H1 (cell line): ENCODE measurements at regions not wholly inside any gene's neighbourhood (a gene's known extent, or its start where the extent isn't known, plus 50 kb on each side); places are given as distances from the start of the nearest gene placed in this dataset.

Experiments
- CTCF ChIA-PET: fragments of 300-600 bp; sonication (Branson Sonifier 250); formaldehyde crosslinking; loops from one replicate; lab custom pipeline; 2021; ENCODE audit not compliant: partially characterized antibody; lab: Charles Lee
- POLR2A ChIA-PET: fragments of 300-600 bp; sonication (Branson Sonifier 250); formaldehyde crosslinking; loops from one replicate; lab custom pipeline; 2021; ENCODE audit warnings: inconsistent platforms; ENCODE audit not compliant: partially characterized antibody; lab: Charles Lee
- DNase-seq, 2 experiments: peaks; one replicate each; pipeline versions ENCODE4 v3.0.0 to v3.0.0-alpha.2; 2010 to 2022; ENCODE audit warnings: low spot score in 2 of 2, low read depth in 1 of 2, mixed read lengths in 1 of 2
- FAIRE-seq: peaks from 2 replicates; lab custom pipeline; 2011; peaks lifted over from hg19 to GRCh38; lab: Jason Lieb, UNC
- H2AFZ ChIP-seq: 2 replicates; pipeline ENCODE4 v1.8.1; 2012; ENCODE audit warnings: low read length, inconsistent platforms
- H2AK5ac ChIP-seq: 2 replicates; pipeline ENCODE4 v1.6.1; 2013; ENCODE audit warnings: low read depth, low read length
- H2BK120ac ChIP-seq: replicated peaks from 2 replicates; pipeline ENCODE3; 2013; ENCODE audit warnings: low read depth, low read length, inconsistent platforms
- H2BK12ac ChIP-seq: 2 replicates; pipeline ENCODE4 v1.6.1; 2013; ENCODE audit warnings: low read depth, low read length
- H2BK15ac ChIP-seq: 2 replicates; pipeline ENCODE4 v1.6.1; 2013; ENCODE audit warnings: low read length
- H2BK20ac ChIP-seq: 2 replicates; pipeline ENCODE4 v1.6.1; 2013; ENCODE audit warnings: low read length
- H2BK5ac ChIP-seq: 2 replicates; pipeline ENCODE4 v1.6.1; 2013; ENCODE audit warnings: low read depth, low read length
- H3K14ac ChIP-seq: 2 replicates; pipeline ENCODE4 v1.6.1; 2013; ENCODE audit warnings: inconsistent platforms; ENCODE audit not compliant: insufficient read length
- H3K18ac ChIP-seq: 2 replicates; pipeline ENCODE4 v1.6.1; 2013; ENCODE audit warnings: low read length; ENCODE audit errors: extremely low read depth
- H3K23ac ChIP-seq: 2 replicates; pipeline ENCODE4 v1.6.1; 2013; ENCODE audit warnings: inconsistent platforms; ENCODE audit not compliant: insufficient read length
- H3K23me2 ChIP-seq: 2 replicates; pipeline ENCODE4 v1.6.1; 2013; ENCODE audit warnings: low read depth, low read length
- H3K27ac ChIP-seq: 2 replicates; pipeline ENCODE4 v1.6.1; 2011; ENCODE audit warnings: low read depth, low read length, inconsistent platforms
- H3K27me3 ChIP-seq, 4 experiments: replicated peaks in 1 of 4; 1 replicate in 1 of 4; 2 replicates in 3 of 4; pipeline versions ENCODE4 v1.6.1 to v1.8.1; 2011 to 2013; ENCODE audit warnings: low read length in 3 of 4, mild to moderate bottlenecking in 3 of 4, inconsistent platforms in 2 of 4, mixed read lengths in 2 of 4, moderate library complexity in 1 of 4; ENCODE audit not compliant: control insufficient read depth in 3 of 4, insufficient read depth in 3 of 4; ENCODE audit errors: extremely low read depth in 1 of 4
- H3K36me3 ChIP-seq, 4 experiments: 2 replicates each; pipeline versions ENCODE4 v1.6.1 to v1.8.1; 2011 to 2013; ENCODE audit warnings: mild to moderate bottlenecking in 4 of 4, low read length in 3 of 4, moderate library complexity in 2 of 4, control low read depth in 1 of 4, inconsistent platforms in 1 of 4; ENCODE audit not compliant: insufficient read depth in 4 of 4, control insufficient read depth in 2 of 4
- H3K4ac ChIP-seq: replicated peaks from 2 replicates; pipeline ENCODE3; 2013; ENCODE audit warnings: low read length, low read depth, mixed read lengths, inconsistent platforms; ENCODE audit not compliant: insufficient read length
- H3K4me1 ChIP-seq, 4 experiments: replicated peaks in 1 of 4; 1 replicate in 1 of 4; 2 replicates in 3 of 4; pipeline versions ENCODE4 v1.6.1 to v1.8.1; 2011 to 2013; ENCODE audit warnings: low read length in 3 of 4, inconsistent platforms in 2 of 4, mixed read lengths in 1 of 4; ENCODE audit not compliant: insufficient read depth in 4 of 4, control insufficient read depth in 3 of 4
- H3K4me2 ChIP-seq, 2 experiments: 2 replicates each; pipeline versions ENCODE4 v1.6.1 to v1.8.1; 2011 to 2013; ENCODE audit warnings: low read depth in 2 of 2, low read length in 2 of 2, control low read depth in 1 of 2, inconsistent platforms in 1 of 2, mild to moderate bottlenecking in 1 of 2; ENCODE audit not compliant: insufficient read depth in 1 of 2
- H3K4me3 ChIP-seq, 4 experiments: fragments of 200-600, 300-600 bp in 1 of 4; sonication (generic), shearing (Covaris generic), sonication (Bioruptor Twin) in 1 of 4; 2 replicates each; pipeline versions ENCODE4 v1.5.1 to v1.8.1; 2011 to 2016; ENCODE audit warnings: low read length in 4 of 4, low read depth in 3 of 4, control low read depth in 2 of 4, inconsistent platforms in 2 of 4, mild to moderate bottlenecking in 2 of 4, mixed read lengths in 1 of 4, moderate library complexity in 1 of 4; ENCODE audit not compliant: insufficient read depth in 2 of 4; ENCODE audit errors: extremely low read depth in 1 of 4
- H3K56ac ChIP-seq: replicated peaks from 2 replicates; pipeline ENCODE3; 2013; ENCODE audit warnings: low read depth, mild to moderate bottlenecking, mixed read lengths, low read length, inconsistent platforms; ENCODE audit not compliant: insufficient read length
- H3K79me1 ChIP-seq: 2 replicates; pipeline ENCODE4 v1.6.1; 2013; ENCODE audit warnings: low read depth, low read length, control low read depth
- H3K79me2 ChIP-seq, 2 experiments: 2 replicates each; pipeline versions ENCODE4 v1.6.1 to v1.8.1; 2012 to 2013; ENCODE audit warnings: low read length in 2 of 2, mild to moderate bottlenecking in 2 of 2, inconsistent platforms in 1 of 2; ENCODE audit not compliant: insufficient read depth in 2 of 2, control insufficient read depth in 1 of 2
- H3K9ac ChIP-seq, 4 experiments: replicated peaks in 1 of 4; 1 replicate in 1 of 4; 2 replicates in 3 of 4; pipeline versions ENCODE4 v1.6.1 to v1.8.1; 2011 to 2013; ENCODE audit warnings: low read depth in 3 of 4, low read length in 3 of 4, control low read depth in 2 of 4, mild to moderate bottlenecking in 2 of 4, moderate library complexity in 2 of 4, inconsistent platforms in 1 of 4; ENCODE audit errors: extremely low read depth in 1 of 4
- H3K9me3 ChIP-seq, 2 experiments: 2 replicates each; pipeline versions ENCODE4 v1.6.1 to v1.8.1; 2012 to 2013; ENCODE audit warnings: mild to moderate bottlenecking in 2 of 2, moderate library complexity in 2 of 2, control low read depth in 1 of 2, inconsistent platforms in 1 of 2, low read depth in 1 of 2, low read length in 1 of 2, mixed read lengths in 1 of 2; ENCODE audit not compliant: insufficient read depth in 2 of 2
- H4K20me1 ChIP-seq, 2 experiments: replicated peaks in 1 of 2; 2 replicates each; pipeline versions ENCODE3 to v1.8.1; 2011 to 2013; ENCODE audit warnings: inconsistent platforms in 2 of 2, low read length in 2 of 2, mild to moderate bottlenecking in 1 of 2; ENCODE audit not compliant: insufficient read depth in 2 of 2, control insufficient read depth in 1 of 2
- H4K5ac ChIP-seq: 2 replicates; pipeline ENCODE4 v1.6.1; 2013; ENCODE audit warnings: low read length, low read depth, mixed read lengths, inconsistent platforms; ENCODE audit not compliant: insufficient read length
- H4K8ac ChIP-seq: 2 replicates; pipeline ENCODE4 v1.8.0; 2013; ENCODE audit warnings: mild to moderate bottlenecking, moderate library complexity, low read length, inconsistent platforms; ENCODE audit not compliant: insufficient read depth; ENCODE audit errors: extremely low read depth
- H4K91ac ChIP-seq: replicated peaks from 2 replicates; pipeline ENCODE3; 2013; ENCODE audit warnings: low read length, mixed read lengths, inconsistent platforms; ENCODE audit not compliant: insufficient read length
- ASH2L ChIP-seq: fragments of 200-600, 300-600 bp; sonication (generic); IDR thresholded peaks from one replicate; pipeline ENCODE4 v1.7.1; 2017; ENCODE audit warnings: low read length
- ATF3 ChIP-seq: IDR thresholded peaks from 2 replicates; pipeline ENCODE4 v1.6.1; 2011; ENCODE audit warnings: low read depth, mild to moderate bottlenecking, low read length; ENCODE audit not compliant: insufficient read depth
- FOSL1 ChIP-seq: IDR thresholded peaks from 2 replicates; pipeline ENCODE4 v1.6.1; 2011; ENCODE audit warnings: mild to moderate bottlenecking, low read depth, low read length, moderate library complexity; ENCODE audit not compliant: insufficient read depth
- GABPA ChIP-seq: IDR thresholded peaks from 2 replicates; pipeline ENCODE4 v1.6.1; 2011; ENCODE audit warnings: mild to moderate bottlenecking, low read length, moderate library complexity, borderline replicate concordance; ENCODE audit not compliant: insufficient read depth
- HDAC2 ChIP-seq, 2 experiments: fragments of 300-600 bp in 1 of 2; sonication (generic) in 1 of 2; IDR thresholded peaks; 2 replicates each; pipeline ENCODE4 v1.6.1; 2011 to 2012; ENCODE audit warnings: low read depth in 2 of 2, low read length in 2 of 2, mild to moderate bottlenecking in 2 of 2, moderate library complexity in 2 of 2, borderline replicate concordance in 1 of 2, inconsistent platforms in 1 of 2
- SIN3A ChIP-seq, 2 experiments: IDR thresholded peaks in 1 of 2; conservative IDR thresholded peaks in 1 of 2; 2 replicates each; pipeline ENCODE4 v1.6.1; 2011 to 2012; ENCODE audit warnings: low read length in 2 of 2, improper control_type of control experiment in 1 of 2, low read depth in 1 of 2, mild to moderate bottlenecking in 1 of 2
- ZNF274 ChIP-seq: IDR thresholded peaks from 2 replicates; pipeline ENCODE4 v1.7.0; 2012; ENCODE audit warnings: low read length, borderline replicate concordance; ENCODE audit errors: extremely low read depth
- WGBS, 2 experiments: shearing (Covaris generic) in 1 of 2; methylation state at CpG; one replicate each; pipeline versions ENCODE4 v1.1.6 to v1.1.7; 2013 to 2015; ENCODE audit warnings: low lambda C conversion rate in 2 of 2, mixed read lengths in 2 of 2, inconsistent platforms in 1 of 2, low coverage in 1 of 2, missing lambda C conversion rate in 1 of 2; ENCODE audit not compliant: insufficient replicate concordance in 2 of 2, insufficient coverage in 1 of 2, insufficient read length in 1 of 2; ENCODE audit errors: extremely low coverage in 1 of 2, missing lambda C conversion rate in 1 of 2; 5-methylcytosine and 5-hydroxymethylcytosine counted together

DNA sequence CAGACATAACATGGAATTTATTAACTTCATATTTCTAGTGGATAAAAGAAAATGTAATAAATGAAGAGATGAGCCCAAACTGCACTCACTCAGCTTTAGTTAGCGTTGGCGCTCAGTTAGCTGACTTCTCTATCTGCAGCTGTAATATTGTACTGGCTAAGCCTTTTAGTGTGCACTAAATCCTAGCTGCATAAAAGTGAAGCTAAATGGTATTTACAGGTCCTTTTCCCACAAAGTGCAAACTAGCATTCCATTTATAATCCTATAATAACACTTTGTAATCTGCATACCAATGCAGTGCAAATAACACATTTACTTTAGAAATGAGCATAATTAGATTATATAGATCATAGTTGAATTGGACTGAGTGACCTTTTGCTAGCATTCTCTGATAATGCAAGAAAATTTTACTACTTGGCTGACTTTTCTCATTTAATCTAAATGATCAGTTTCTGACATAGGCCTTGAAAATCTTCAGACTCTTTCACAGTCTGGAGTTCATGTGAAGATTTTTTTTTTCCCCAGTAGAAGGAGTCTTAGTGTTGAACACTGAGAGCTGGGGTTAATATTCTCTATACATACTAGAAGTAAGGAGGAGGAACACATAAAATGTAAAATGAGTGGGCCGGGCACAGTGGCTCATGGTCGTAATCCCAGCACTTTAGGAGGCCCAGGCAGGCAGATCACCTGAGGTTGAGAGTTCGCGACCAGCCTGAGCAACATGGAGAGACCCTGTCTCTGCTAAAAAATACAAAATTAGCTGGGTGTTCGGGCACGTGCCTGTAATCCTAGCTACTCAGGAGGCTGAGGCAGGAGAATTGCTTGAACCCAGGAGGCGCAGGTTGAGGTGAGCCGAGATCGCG is 1426.4 kb downstream of the PCDH9 start:
- no peak overlapping the region for H2BK15ac ChIP-seq
- no peak for TF ChIP-seq HDAC2 (IDR thresholded peaks at IDR 0.05; ENCODE audit: borderline replicate concordance in 1 of 2, low read depth in 2 of 2, low read length in 2 of 2)
- TF ChIP-seq ZNF274: no peak
- TF ChIP-seq SIN3A (conservative IDR thresholded peaks at IDR 0.05 in 1 of 2, IDR thresholded peaks at IDR 0.05 in 1 of 2; ENCODE audit: low read depth in 1 of 2, low read length in 2 of 2): no peak
- no peak for TF ChIP-seq ASH2L
- no peak for TF ChIP-seq FOSL1
- no peak for TF ChIP-seq GABPA
- TF ChIP-seq ATF3: no peak
- no peak for DNase-seq
- H3K27ac ChIP-seq: no peak overlapping the region
- H3K4me1 ChIP-seq: no peaks in the 10 kb centered on the region
- H3K18ac ChIP-seq: no peak overlapping the region
- H3K36me3 ChIP-seq: no peaks in the 10 kb centered on the region
- no peak overlapping the region for H2BK12ac ChIP-seq
- H3K23me2 ChIP-seq: no peaks in the 10 kb centered on the region
- no peak overlapping the region for H2BK120ac ChIP-seq
- H3K4me3 ChIP-seq: no peak overlapping the region
- no peak overlapping the region for H3K14ac ChIP-seq
- no peak overlapping the region for H3K23ac ChIP-seq
- ChIA-PET POLR2A (no interaction called here), CTCF (no interaction called here)
- no peak overlapping the region for H2BK20ac ChIP-seq
- H3K4ac ChIP-seq: no peak overlapping the region
- H3K9ac ChIP-seq: no peak overlapping the region
- H4K8ac ChIP-seq: no peak overlapping the region
- H3K56ac ChIP-seq: no peak overlapping the region
- H2AK5ac ChIP-seq: no peak overlapping the region
- H3K79me1 ChIP-seq: no peaks in the 10 kb centered on the region
- no peaks in the 10 kb centered on the region for H3K9me3 ChIP-seq
- no peaks in the 10 kb centered on the region for H4K20me1 ChIP-seq
- H2AFZ ChIP-seq: no peak overlapping the region
- H3K79me2 ChIP-seq: no peaks in the 10 kb centered on the region
- H3K27me3 ChIP-seq: no peaks in the 10 kb centered on the region
- H3K4me2 ChIP-seq: no peak overlapping the region
- WGBS, 2 experiments: 92% methylated on average over 12 of the region's 12 CpGs; no CpG with 5 or more reads in 1 of the 2 experiments
- H4K5ac ChIP-seq: no peak overlapping the region
- H4K91ac ChIP-seq: no peak overlapping the region
- FAIRE-seq: no peak
- no peak overlapping the region for H2BK5ac ChIP-seq
